ENCODE measurements at regions not wholly inside any gene's neighbourhood (a gene's known extent, or its start where the extent isn't known, plus 50 kb on each side); places are given as distances from the start of the nearest gene placed in this dataset.
"Not testable (repeated sequence)": the region's sequence is repeated elsewhere in the genome, so short reads cannot be mapped to it uniquely, and the experiment has no call there.

GRCh38 chr4:140229881-140230280 is 75.9 kb upstream of the MAML3 start:
- H3K27me3 ChIP-seq (ENCODE audit: control insufficient read depth in 2 of 2, insufficient read depth in 1 of 2, low read length in 1 of 2): no peaks in the 10 kb centered on the region
- no peak for DNase-seq (ENCODE audit: low read depth in 6 of 9, low spot score in 9 of 9)
- peaks cover 0 to 11% of the 10 kb centered on the region in 2 donors for H3K4me1 ChIP-seq (ENCODE audit: control insufficient read depth in 2 of 2, insufficient read depth in 2 of 2, low read length in 2 of 2)
- 88% methylated on average over 3 of the region's 3 CpGs for WGBS
- no peaks in the 10 kb centered on the region for H3K36me3 ChIP-seq (ENCODE audit: control insufficient read depth in 2 of 2, insufficient read depth in 2 of 2, low read length in 1 of 2)
- H3K27ac ChIP-seq (ENCODE audit: low read depth in 1 of 2, low read length in 1 of 2): no peak overlapping the region
- no peak overlapping the region for H3K4me3 ChIP-seq (ENCODE audit: low read length in 2 of 2)
- H3K9me3 ChIP-seq (ENCODE audit: control insufficient read depth in 2 of 2, insufficient read depth in 1 of 2, low read length in 1 of 2): no peaks in the 10 kb centered on the region

- WGBS: 98% methylated on average over 1 of the region's 1 CpG
- H3K27ac ChIP-seq (ENCODE audit: low read depth in 1 of 2, low read length in 1 of 2): no peak overlapping the region
- H3K9me3 ChIP-seq (ENCODE audit: control insufficient read depth in 2 of 2, insufficient read depth in 1 of 2, low read length in 1 of 2): no peaks in the 10 kb centered on the region
- no peak overlapping the region for H3K4me3 ChIP-seq (ENCODE audit: low read length in 2 of 2)
- H3K27me3 ChIP-seq (ENCODE audit: control insufficient read depth in 2 of 2, insufficient read depth in 1 of 2, low read length in 1 of 2): no peaks in the 10 kb centered on the region
- no peaks in the 10 kb centered on the region for H3K36me3 ChIP-seq (ENCODE audit: control insufficient read depth in 2 of 2, insufficient read depth in 2 of 2, low read length in 1 of 2)
- H3K4me1 ChIP-seq (ENCODE audit: control insufficient read depth in 2 of 2, insufficient read depth in 2 of 2, low read length in 2 of 2): no peaks in the 10 kb centered on the region
- DNase-seq (ENCODE audit: low read depth in 6 of 9, low spot score in 9 of 9): no peak
Measured at GRCh38 chr4:140227286-140227685, 73.3 kb upstream of the MAML3 start.

GRCh38 chr4:140223056-140223810 is 69.2 kb upstream of the MAML3 start:
- no peaks in the 10 kb centered on the region for H3K4me1 ChIP-seq (ENCODE audit: control insufficient read depth in 2 of 2, insufficient read depth in 2 of 2, low read length in 2 of 2)
- no peaks in the 10 kb centered on the region for H3K27me3 ChIP-seq (ENCODE audit: control insufficient read depth in 2 of 2, insufficient read depth in 1 of 2, low read length in 1 of 2)
- no peak for DNase-seq (ENCODE audit: low read depth in 6 of 9, low spot score in 9 of 9)
- H3K9me3 ChIP-seq (ENCODE audit: control insufficient read depth in 2 of 2, insufficient read depth in 1 of 2, low read length in 1 of 2): no peaks in the 10 kb centered on the region
- no peak overlapping the region for H3K27ac ChIP-seq (ENCODE audit: low read depth in 1 of 2, low read length in 1 of 2)
- H3K4me3 ChIP-seq (ENCODE audit: low read length in 2 of 2): no peak overlapping the region
- 98% methylated on average over 8 of the region's 8 CpGs for WGBS
- H3K36me3 ChIP-seq (ENCODE audit: control insufficient read depth in 2 of 2, insufficient read depth in 2 of 2, low read length in 1 of 2): no peaks in the 10 kb centered on the region

- Histone ChIP-seq H3K4me1 (ENCODE audit: control insufficient read depth in 2 of 2, insufficient read depth in 2 of 2, low read length in 2 of 2) (no peaks in the 10 kb centered on the region), H3K27me3 (ENCODE audit: control insufficient read depth in 2 of 2, insufficient read depth in 1 of 2, low read length in 1 of 2) (no peaks in the 10 kb centered on the region), H3K27ac (ENCODE audit: low read depth in 1 of 2, low read length in 1 of 2) (no peak overlapping the region), H3K4me3 (ENCODE audit: low read length in 2 of 2) (no peak overlapping the region), H3K36me3 (ENCODE audit: control insufficient read depth in 2 of 2, insufficient read depth in 2 of 2, low read length in 1 of 2) (no peaks in the 10 kb centered on the region), H3K9me3 (ENCODE audit: control insufficient read depth in 2 of 2, insufficient read depth in 1 of 2, low read length in 1 of 2) (no peaks in the 10 kb centered on the region)
- no peak for DNase-seq (ENCODE audit: low read depth in 6 of 9, low spot score in 9 of 9)
Measured at GRCh38 chr4:140222171-140222570, 68.2 kb upstream of the MAML3 start.

GRCh38 chr4:140220058-140220457 is 66.1 kb upstream of the MAML3 start:
- no peaks in the 10 kb centered on the region for H3K4me1 ChIP-seq (ENCODE audit: control insufficient read depth in 2 of 2, insufficient read depth in 2 of 2, low read length in 2 of 2)
- no peaks in the 10 kb centered on the region for H3K27me3 ChIP-seq (ENCODE audit: control insufficient read depth in 2 of 2, insufficient read depth in 1 of 2, low read length in 1 of 2)
- WGBS: 87% methylated on average over 2 of the region's 2 CpGs
- no peak overlapping the region for H3K4me3 ChIP-seq (ENCODE audit: low read length in 2 of 2)
- H3K36me3 ChIP-seq (ENCODE audit: control insufficient read depth in 2 of 2, insufficient read depth in 2 of 2, low read length in 1 of 2): no peaks in the 10 kb centered on the region
- DNase-seq (ENCODE audit: low read depth in 6 of 9, low spot score in 9 of 9): no peak
- no peaks in the 10 kb centered on the region for H3K9me3 ChIP-seq (ENCODE audit: control insufficient read depth in 2 of 2, insufficient read depth in 1 of 2, low read length in 1 of 2)
- no peak overlapping the region for H3K27ac ChIP-seq (ENCODE audit: low read depth in 1 of 2, low read length in 1 of 2)

- Histone ChIP-seq H3K4me3 (ENCODE audit: low read length in 2 of 2) (no peak overlapping the region), H3K4me1 (ENCODE audit: control insufficient read depth in 2 of 2, insufficient read depth in 2 of 2, low read length in 2 of 2) (no peaks in the 10 kb centered on the region), H3K36me3 (ENCODE audit: control insufficient read depth in 2 of 2, insufficient read depth in 2 of 2, low read length in 1 of 2) (no peaks in the 10 kb centered on the region), H3K27me3 (ENCODE audit: control insufficient read depth in 2 of 2, insufficient read depth in 1 of 2, low read length in 1 of 2) (no peaks in the 10 kb centered on the region), H3K27ac (ENCODE audit: low read depth in 1 of 2, low read length in 1 of 2) (no peak overlapping the region), H3K9me3 (ENCODE audit: control insufficient read depth in 2 of 2, insufficient read depth in 1 of 2, low read length in 1 of 2) (no peaks in the 10 kb centered on the region)
- 92% methylated on average over 2 of the region's 2 CpGs for whole genome bisulfite sequencing
- DNase-seq (ENCODE audit: low read depth in 6 of 9, low spot score in 9 of 9): no peak
Measured at GRCh38 chr4:140219567-140219966, 65.6 kb upstream of the MAML3 start.

GRCh38 chr4:140219070-140219469 is 65.1 kb upstream of the MAML3 start:
- WGBS: 91% methylated on average over 5 of the region's 5 CpGs
- not testable (repeated sequence) for H3K27me3 ChIP-seq (ENCODE audit: control insufficient read depth in 2 of 2, insufficient read depth in 1 of 2, low read length in 1 of 2); H3K27ac ChIP-seq (ENCODE audit: low read depth in 1 of 2, low read length in 1 of 2); H3K4me1 ChIP-seq (ENCODE audit: control insufficient read depth in 2 of 2, insufficient read depth in 2 of 2, low read length in 2 of 2); H3K4me3 ChIP-seq (ENCODE audit: low read length in 2 of 2); H3K9me3 ChIP-seq (ENCODE audit: control insufficient read depth in 2 of 2, insufficient read depth in 1 of 2, low read length in 1 of 2); DNase-seq (ENCODE audit: low read depth in 6 of 9, low spot score in 9 of 9); H3K36me3 ChIP-seq (ENCODE audit: control insufficient read depth in 2 of 2, insufficient read depth in 2 of 2, low read length in 1 of 2)

- no peaks in the 10 kb centered on the region for H3K9me3 ChIP-seq (ENCODE audit: control insufficient read depth in 2 of 2, insufficient read depth in 1 of 2, low read length in 1 of 2)
- no peaks in the 10 kb centered on the region for H3K4me1 ChIP-seq (ENCODE audit: control insufficient read depth in 2 of 2, insufficient read depth in 2 of 2, low read length in 2 of 2)
- no peak for DNase-seq (ENCODE audit: low read depth in 6 of 9, low spot score in 9 of 9)
- H3K27ac ChIP-seq (ENCODE audit: low read depth in 1 of 2, low read length in 1 of 2): no peak overlapping the region
- H3K27me3 ChIP-seq (ENCODE audit: control insufficient read depth in 2 of 2, insufficient read depth in 1 of 2, low read length in 1 of 2): no peaks in the 10 kb centered on the region
- no peak overlapping the region for H3K4me3 ChIP-seq (ENCODE audit: low read length in 2 of 2)
- 97% methylated on average over 1 of the region's 1 CpG for WGBS
- H3K36me3 ChIP-seq (ENCODE audit: control insufficient read depth in 2 of 2, insufficient read depth in 2 of 2, low read length in 1 of 2): no peaks in the 10 kb centered on the region
Measured at GRCh38 chr4:140213749-140214148, 59.8 kb upstream of the MAML3 start.

- Histone ChIP-seq H3K36me3 (ENCODE audit: control insufficient read depth in 2 of 2, insufficient read depth in 2 of 2, low read length in 1 of 2) (no peaks in the 10 kb centered on the region), H3K9me3 (ENCODE audit: control insufficient read depth in 2 of 2, insufficient read depth in 1 of 2, low read length in 1 of 2) (no peaks in the 10 kb centered on the region), H3K4me1 (ENCODE audit: control insufficient read depth in 2 of 2, insufficient read depth in 2 of 2, low read length in 2 of 2) (no peaks in the 10 kb centered on the region), H3K27ac (ENCODE audit: low read depth in 1 of 2, low read length in 1 of 2) (no peak overlapping the region), H3K4me3 (ENCODE audit: low read length in 2 of 2) (no peak overlapping the region), H3K27me3 (ENCODE audit: control insufficient read depth in 2 of 2, insufficient read depth in 1 of 2, low read length in 1 of 2) (no peaks in the 10 kb centered on the region)
- DNase-seq (ENCODE audit: low read depth in 6 of 9, low spot score in 9 of 9): no peak
- WGBS: 97% methylated on average over 3 of the region's 3 CpGs
Measured at GRCh38 chr4:140213116-140213515, 59.1 kb upstream of the MAML3 start.
